GM13976 (cell line): ENCODE measurements at regions not wholly inside any gene's neighbourhood (a gene's known extent, or its start where the extent isn't known, plus 50 kb on each side); places are given as distances from the start of the nearest gene placed in this dataset.

Experiments
- DNase-seq: peaks from one replicate; pipeline ENCODE4 v3.0.0; 2012; ENCODE audit warnings: low spot score
- CTCF ChIP-seq: IDR thresholded peaks from 2 replicates; pipeline ENCODE4 v1.5.1; 2012; ENCODE audit warnings: borderline replicate concordance, mild to moderate bottlenecking; ENCODE audit not compliant: insufficient read depth; ENCODE audit errors: extremely low read depth, missing control alignments, control extremely low read depth
- in situ Hi-C: fragments of 300-500 bp; cut with MboI; formaldehyde crosslinking; loops from one replicate; pipeline ENCODE4 v1.12.0; 2022; ENCODE audit warnings: low sequenced_read_pairs, mixed read lengths, inconsistent platforms; ENCODE audit not compliant: unreplicated experiment

DNA sequence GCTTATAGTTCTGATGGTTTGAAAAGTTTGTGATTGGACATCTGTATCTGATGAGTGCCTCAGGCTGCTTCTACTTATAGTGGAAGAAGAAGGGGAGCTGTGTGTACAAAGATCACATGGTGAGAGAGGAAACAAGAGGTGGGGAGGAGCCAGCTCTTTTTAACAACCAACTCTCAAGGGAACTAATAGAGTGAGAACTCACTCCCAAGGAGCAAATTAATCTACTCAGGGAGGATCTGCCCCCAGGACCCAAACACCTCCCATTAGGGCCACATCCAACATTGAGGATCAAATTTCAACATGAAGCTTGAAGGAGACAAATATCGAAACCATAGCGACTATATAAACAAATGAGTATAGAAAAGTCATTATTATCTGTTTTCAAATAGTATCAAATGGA is 64.7 kb upstream of the PRLR start:
- in situ Hi-C loops: no loop called here
- TF ChIP-seq CTCF: no peak

GRCh38 chr5:35294017-35294416 is 63.7 kb upstream of the PRLR start:
- TF ChIP-seq CTCF: no peak
- in situ Hi-C loops: no loop called here
- DNase-seq: no peak

More for the DNA sequence above, 64.7 kb upstream of the PRLR start:
- no peak for DNase-seq

GRCh38 chr5:35285435-35285834 is 55.1 kb upstream of the PRLR start:
- DNase-seq: no peak
- no peak for TF ChIP-seq CTCF
- in situ Hi-C loops: no loop called here

GRCh38 chr5:35285011-35285410 is 54.7 kb upstream of the PRLR start:
- no peak for TF ChIP-seq CTCF
- DNase-seq: no peak
- in situ Hi-C loops: no loop called here

GRCh38 chr5:35284364-35284763 is 54.1 kb upstream of the PRLR start:
- no peak for DNase-seq
- no peak for TF ChIP-seq CTCF
- in situ Hi-C loops: no loop called here

DNA sequence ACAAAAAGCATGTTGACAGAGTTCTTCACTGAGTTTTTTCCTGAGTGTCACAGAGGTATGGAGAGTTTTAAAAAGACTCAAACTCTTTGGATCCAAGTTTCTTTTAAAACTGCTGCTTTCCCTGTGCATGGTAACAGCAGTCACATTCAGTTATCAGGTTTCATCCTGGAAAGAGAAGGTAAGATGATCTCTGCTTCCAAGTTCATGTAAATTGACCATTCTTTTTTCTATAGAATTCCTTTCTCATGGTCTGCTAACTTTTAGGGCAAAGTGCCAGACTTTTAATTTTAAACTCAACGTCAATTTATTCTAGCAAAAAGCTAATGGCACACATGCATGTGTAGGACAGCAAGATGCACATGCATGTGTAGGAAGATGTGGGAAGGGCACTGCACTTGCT is 52.5 kb upstream of the PRLR start:
- in situ Hi-C loops: no loop called here
- no peak for TF ChIP-seq CTCF
- no peak for DNase-seq

GRCh38 chr5:35281613-35282012 is 51.3 kb upstream of the PRLR start:
- no peak for DNase-seq
- in situ Hi-C loops: no loop called here
- no peak for TF ChIP-seq CTCF
